ENCODE measurements at regions not wholly inside any gene's neighbourhood (a gene's known extent, or its start where the extent isn't known, plus 50 kb on each side); places are given as distances from the start of the nearest gene placed in this dataset.

DNA sequence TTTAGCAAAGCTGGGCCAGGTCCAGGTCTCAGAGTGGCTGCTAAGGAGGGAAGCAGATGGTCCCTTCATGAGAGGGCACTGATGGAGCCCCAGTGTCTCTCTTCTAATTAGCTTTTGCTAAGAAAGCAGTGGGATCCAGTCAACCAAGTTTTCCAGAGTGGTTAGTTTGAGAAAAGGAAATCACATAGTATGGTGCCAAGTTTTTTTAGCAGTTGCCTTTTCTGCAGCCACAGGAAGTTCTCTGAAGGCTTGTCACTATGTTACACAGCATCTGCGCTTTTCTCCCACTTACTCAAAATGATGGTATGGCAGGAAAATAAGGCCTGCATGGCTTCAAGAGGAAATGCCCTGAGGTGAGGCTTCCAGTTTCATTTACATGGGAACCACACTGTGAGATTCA, 331.5 kb upstream of the ZNF462 start:
- TF ChIP-seq, protein P1, sequence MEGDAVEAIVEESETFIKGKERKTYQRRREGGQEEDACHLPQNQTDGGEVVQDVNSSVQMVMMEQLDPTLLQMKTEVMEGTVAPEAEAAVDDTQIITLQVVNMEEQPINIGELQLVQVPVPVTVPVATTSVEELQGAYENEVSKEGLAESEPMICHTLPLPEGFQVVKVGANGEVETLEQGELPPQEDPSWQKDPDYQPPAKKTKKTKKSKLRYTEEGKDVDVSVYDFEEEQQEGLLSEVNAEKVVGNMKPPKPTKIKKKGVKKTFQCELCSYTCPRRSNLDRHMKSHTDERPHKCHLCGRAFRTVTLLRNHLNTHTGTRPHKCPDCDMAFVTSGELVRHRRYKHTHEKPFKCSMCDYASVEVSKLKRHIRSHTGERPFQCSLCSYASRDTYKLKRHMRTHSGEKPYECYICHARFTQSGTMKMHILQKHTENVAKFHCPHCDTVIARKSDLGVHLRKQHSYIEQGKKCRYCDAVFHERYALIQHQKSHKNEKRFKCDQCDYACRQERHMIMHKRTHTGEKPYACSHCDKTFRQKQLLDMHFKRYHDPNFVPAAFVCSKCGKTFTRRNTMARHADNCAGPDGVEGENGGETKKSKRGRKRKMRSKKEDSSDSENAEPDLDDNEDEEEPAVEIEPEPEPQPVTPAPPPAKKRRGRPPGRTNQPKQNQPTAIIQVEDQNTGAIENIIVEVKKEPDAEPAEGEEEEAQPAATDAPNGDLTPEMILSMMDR (conservative IDR thresholded peaks at IDR 0.05; ENCODE audit: low read length), result no peak
- TF ChIP-seq EZH2phosphoT487 (IDR thresholded peaks at IDR 0.05; ENCODE audit: borderline replicate concordance), result no peak

Data from Loucy (cell line).